Motor neuron (in vitro differentiated cells): ENCODE measurements at regions not wholly inside any gene's neighbourhood (a gene's known extent, or its start where the extent isn't known, plus 50 kb on each side); places are given as distances from the start of the nearest gene placed in this dataset.
A peak's percentile ranks its signal among the peaks of the same experiment; 100 is the strongest.

Experiments
- ATAC-seq, 8 experiments: fragments of 200-7000 bp; cut with Tn5 transposase; replicated peaks in 6 of 8; 2 replicates each; pipeline ENCODE4 v1.8.0; 2021; ENCODE audit warnings: mild to moderate bottlenecking in 8 of 8, moderate library complexity in 8 of 8
- H3K27ac ChIP-seq, 2 donors: fragments of 250-450 bp; sonication (Bioruptor Pico); 2 replicates each; pipeline ENCODE4 v1.9.0; 2021; ENCODE audit warnings: antibody characterized with exemption in 2 of 2, mild to moderate bottlenecking in 2 of 2, moderate library complexity in 1 of 2
- H3K4me1 ChIP-seq, 2 donors: fragments of 250-450 bp; sonication (Bioruptor Pico); replicated peaks in 1 of 2; 2 replicates each; pipeline ENCODE4 v1.6.1; 2021; ENCODE audit warnings: antibody characterized with exemption in 2 of 2, mild to moderate bottlenecking in 2 of 2, moderate library complexity in 1 of 2
- H3K4me3 ChIP-seq, 5 donors: fragments of 250-450 bp; sonication (Bioruptor Pico); 2 replicates each; pipeline ENCODE4 v1.9.0; 2021; ENCODE audit warnings: antibody characterized with exemption in 5 of 5, mild to moderate bottlenecking in 5 of 5, moderate library complexity in 4 of 5
- WGBS, 10 experiments: fragments of 450-650 bp; shearing (Covaris generic); methylation state at CpG; one replicate each; pipeline ENCODE4 v1.0.0; 2022; 5-methylcytosine and 5-hydroxymethylcytosine counted together
- in situ Hi-C, 9 experiments: fragments of 400-800 bp; cut with MboI; loops; one replicate each; pipeline ENCODE4 v1.15.0; 2021; ENCODE audit warnings: low sequenced_read_pairs in 9 of 9, low pct_unique_long_range_greater_than_20kb in 2 of 9; ENCODE audit not compliant: unreplicated experiment in 9 of 9

DNA sequence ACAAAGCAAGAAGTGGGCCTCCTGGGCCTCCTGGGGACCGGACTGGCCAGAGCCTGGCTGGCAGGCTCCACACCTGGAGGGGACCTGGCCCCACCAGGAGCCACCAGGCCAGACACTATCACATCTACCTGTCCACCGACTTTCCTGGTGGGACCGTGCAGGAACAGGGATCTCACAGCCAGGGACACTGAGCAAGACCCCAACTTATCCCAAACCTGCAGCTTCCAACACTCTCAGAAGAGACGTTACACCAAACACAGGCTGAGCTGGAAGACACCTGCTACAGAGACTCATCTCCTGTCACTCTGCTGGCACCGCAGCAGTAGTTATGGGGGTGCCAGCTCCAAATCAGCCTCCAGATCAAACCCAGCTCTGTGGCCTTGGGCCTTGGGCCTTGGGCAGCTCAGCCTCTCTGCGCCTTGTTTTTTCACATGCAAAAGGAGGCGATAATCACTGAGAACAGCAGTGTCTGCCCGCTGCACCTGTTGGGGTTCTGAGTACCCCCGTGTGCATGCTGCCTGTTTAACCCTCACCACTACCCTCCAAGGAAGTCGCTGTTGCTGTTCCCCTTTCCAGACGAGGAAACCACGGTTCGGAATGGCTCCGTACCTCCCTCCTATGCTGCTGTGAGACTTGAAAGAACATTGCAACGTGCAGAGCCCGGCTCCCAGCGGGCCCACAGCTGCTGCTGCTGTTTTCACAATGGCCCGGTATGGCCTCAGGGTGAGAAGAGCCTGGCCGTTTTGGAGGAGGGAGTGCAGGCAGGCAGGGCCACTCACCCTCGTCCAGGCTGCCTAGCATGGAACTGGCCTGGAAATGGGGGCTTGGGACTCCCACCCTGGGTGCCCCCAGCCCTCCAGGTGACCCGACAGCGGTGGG lies 69.6 kb downstream of the ADRA2C start:
- in situ Hi-C loops, result no loop called here
- peaks cover 14 to 29% of the 10 kb centered on the region in 2 donors for H3K4me1 ChIP-seq
- no peak overlapping the region for H3K27ac ChIP-seq
- WGBS, 10 experiments, result 0 to 62% (median 38%) methylated on average over 1 to 11 of the region's 22 CpGs; no CpG with 5 or more reads in 3 of the 10 experiments
- peak in 3 of 8 experiments; percentile 26 to 38 (median 31) for ATAC-seq
- H3K4me3 ChIP-seq, result no peak overlapping the region

DNA sequence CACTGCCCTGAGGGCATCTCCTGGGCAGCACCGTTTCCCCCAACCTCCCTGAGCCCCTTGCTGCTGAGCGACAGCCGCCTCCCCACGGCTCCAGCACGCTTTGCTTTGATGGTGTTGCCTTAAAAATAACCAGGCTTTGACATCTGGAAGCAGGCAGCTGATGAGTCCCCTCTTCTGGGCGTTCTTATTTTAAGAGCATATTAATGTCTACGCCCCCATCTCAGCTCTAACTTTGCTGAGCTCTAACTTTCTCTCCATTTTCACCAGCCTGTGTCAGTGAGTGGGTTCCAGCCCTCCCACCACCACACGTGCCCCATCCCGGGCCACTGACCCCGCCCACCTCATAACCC lies 70.2 kb downstream of the ADRA2C start:
- WGBS, 10 experiments, result 45 to 50% methylated on average over 4 to 5 of the region's 10 CpGs; no CpG with 5 or more reads in 8 of the 10 experiments
- H3K4me1 ChIP-seq, result peaks cover 14 to 26% of the 10 kb centered on the region in 2 donors
- ATAC-seq, result peak in 4 of 8 experiments; percentile 2 to 56 (median 22)
- in situ Hi-C loops, result no loop called here
- H3K4me3 ChIP-seq, result no peak overlapping the region
- H3K27ac ChIP-seq, result no peak overlapping the region

DNA sequence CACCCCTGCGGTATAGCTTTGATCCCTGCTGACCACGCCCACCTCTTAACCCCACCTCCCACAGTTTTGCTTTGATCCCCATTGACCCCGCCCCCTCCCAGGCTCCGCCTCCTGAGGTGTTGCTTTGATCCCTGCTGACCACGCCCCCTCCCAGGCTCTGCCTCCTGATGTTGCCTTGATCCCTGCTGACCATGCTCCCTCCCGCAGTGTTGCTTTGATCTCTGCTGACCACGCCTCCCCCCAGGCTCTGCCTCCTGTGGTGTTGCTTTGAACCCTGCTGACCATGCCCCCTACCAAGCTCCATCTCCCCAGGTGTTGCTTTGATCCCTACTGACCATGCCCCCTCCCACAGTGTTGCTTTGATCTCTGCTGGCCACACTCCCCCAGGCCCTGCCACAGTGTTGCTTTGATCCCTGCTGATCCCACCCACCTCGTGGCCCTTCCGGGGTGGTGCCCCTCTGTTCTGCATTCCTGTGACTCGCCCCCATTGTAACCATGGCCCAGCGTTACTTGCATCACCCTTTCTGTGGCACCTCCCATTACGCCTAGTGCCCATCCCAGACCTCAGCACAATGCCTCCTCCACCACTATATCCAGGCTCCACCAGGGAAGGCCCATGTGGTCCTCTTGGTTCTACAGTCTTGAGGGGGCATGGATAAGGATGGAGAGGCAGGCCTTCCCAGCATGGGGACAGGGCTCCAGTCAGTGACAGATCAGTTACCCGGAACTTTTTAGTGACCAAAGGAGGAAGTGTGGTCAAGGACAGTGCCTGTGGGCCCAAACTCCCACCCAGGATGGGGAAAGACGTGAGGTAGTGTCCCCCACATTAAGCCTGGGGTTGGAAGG lies 70.8 kb downstream of the ADRA2C start:
- peaks cover 14 to 26% of the 10 kb centered on the region in 2 donors for H3K4me1 ChIP-seq
- H3K27ac ChIP-seq, result no peak overlapping the region
- H3K4me3 ChIP-seq, result no peak overlapping the region
- ATAC-seq, result peak in 5 of 8 experiments; percentile 25 to 55 (median 40)
- in situ Hi-C loops, result no loop called here
- 0 to 60% (median 36%) methylated on average over 1 to 2 of the region's 14 CpGs; no CpG with 5 or more reads in 6 of the 10 experiments for WGBS, 10 experiments

DNA sequence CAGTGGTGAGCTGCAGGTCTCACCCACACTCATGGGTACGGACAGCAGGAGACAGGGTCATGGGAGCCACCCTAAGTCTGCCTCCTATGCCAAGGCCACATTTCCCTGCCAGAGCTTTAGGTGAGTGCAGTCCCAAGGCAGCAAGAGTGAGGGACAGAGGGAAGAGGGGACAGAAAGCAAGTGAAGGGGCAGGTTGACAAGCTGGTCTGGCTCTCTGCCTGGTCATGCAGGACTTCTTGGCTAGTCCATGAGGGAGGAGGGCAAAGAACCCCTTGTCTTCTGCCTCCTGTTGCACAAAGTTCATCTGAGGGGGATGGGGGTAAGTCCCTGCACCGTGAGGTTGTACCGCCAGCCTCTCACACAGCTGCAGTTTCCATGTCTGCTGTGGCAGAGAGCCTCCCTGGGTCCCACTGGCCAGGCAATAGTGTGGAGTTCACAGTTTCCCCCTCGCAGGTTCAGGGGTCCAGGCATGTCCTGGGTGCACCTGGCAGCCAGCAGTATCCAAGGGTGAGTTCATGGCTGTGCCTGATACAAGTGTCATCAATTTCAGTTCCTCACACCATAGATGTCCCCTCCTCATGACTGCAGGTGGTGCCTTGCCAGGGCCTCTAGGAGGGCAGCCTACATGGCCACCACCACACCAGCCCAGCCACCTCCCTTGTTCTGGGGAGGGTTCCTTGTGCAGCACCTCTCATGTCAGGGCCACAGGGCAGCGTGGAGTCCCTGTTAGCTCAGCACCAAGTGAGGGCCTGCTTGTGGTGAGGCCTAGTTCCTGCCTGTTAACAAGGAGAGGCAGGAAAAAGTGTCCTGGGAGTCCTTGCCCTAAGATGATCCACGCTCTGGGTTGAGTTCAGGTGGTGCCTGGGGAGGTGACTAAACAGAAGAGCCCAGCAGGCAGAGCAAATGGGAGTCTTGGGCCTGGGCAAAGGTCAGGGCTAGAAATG lies 72.5 kb downstream of the ADRA2C start:
- 52 to 100% (median 77%) methylated on average over 1 to 3 of the region's 6 CpGs; no CpG with 5 or more reads in 4 of the 10 experiments for WGBS, 10 experiments
- in situ Hi-C loops, result no loop called here
- no peak for ATAC-seq
- no peak overlapping the region for H3K27ac ChIP-seq
- H3K4me3 ChIP-seq, result no peak overlapping the region
- H3K4me1 ChIP-seq, result peaks cover 13 to 27% of the 10 kb centered on the region in 2 donors

DNA sequence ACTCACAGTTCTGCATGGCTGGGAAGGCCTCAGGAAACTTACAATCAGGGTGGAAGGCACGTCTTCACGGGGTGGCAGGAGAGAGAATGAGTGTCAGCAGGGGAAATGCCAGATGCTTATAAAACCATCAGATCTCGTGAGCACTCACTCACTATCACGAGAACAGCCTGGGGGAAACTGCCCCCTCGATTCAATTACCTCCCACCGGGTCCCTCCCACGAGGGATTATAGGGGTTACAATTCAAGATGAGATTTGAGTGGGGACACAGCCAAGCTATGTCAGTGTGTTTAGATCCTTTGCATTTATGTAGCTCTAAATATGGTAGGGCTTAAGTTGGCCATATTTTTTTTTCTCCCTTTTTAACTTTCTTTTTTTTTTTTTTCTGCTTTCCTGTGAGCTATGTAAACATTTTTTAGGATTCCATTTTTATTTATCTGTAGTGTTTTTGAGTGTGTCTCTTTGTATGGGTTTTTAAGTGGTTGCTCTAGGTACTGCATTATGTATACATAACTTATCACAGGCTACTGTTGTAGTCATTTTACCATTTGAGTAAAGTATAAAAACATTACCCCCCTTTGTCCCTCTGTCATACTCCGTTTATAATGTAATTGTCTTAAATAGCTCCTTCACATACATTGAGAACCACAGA lies 79.0 kb downstream of the ADRA2C start:
- H3K27ac ChIP-seq, result no peak overlapping the region
- H3K4me1 ChIP-seq, result peaks cover 0 to 2% of the 10 kb centered on the region in 2 donors
- 0 to 70% (median 38%) methylated on average over 1 to 8 of the region's 8 CpGs; no CpG with 5 or more reads in 1 of the 10 experiments for WGBS, 10 experiments
- in situ Hi-C loops, result no loop called here
- no peak overlapping the region for H3K4me3 ChIP-seq
- ATAC-seq, result no peak

DNA sequence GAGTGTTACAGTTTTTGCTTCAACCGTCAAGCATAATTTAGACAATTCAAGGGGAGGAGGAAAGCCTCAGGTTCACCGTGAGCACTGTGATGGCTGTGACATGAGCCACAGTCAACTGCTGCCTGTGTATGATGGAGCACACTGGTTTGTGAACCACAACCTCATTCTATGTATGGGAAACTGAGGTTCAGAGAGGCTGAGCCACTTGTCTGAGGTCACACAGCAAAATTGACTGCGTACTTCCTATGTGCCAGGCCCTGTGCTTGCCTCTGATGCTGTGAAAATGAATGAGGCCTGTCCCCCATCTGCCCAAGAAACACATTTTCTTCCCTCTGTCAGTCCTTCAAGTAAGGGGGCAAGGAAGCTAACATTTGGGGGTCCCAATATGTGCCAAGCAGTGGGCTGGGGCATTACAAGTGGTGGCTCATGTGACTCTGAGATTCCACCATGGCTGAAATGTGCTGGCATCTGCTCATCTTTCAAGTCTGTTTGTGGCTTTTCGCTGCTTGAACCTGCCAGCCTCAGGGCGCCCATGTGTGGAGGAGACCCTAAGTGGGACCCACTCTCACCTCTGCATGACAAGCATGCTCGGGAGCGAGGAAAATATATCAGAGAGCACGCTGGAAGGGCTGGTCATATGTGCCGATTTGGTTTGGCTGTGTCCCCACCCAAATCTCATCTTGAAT lies 79.7 kb downstream of the ADRA2C start:
- ATAC-seq, result no peak
- WGBS, 10 experiments, result 40 to 100% (median 74%) methylated on average over 1 to 6 of the region's 9 CpGs; no CpG with 5 or more reads in 4 of the 10 experiments
- no peak overlapping the region for H3K27ac ChIP-seq
- in situ Hi-C loops, result no loop called here
- H3K4me3 ChIP-seq, result no peak overlapping the region
- peaks cover 0 to 2% of the 10 kb centered on the region in 2 donors for H3K4me1 ChIP-seq

DNA sequence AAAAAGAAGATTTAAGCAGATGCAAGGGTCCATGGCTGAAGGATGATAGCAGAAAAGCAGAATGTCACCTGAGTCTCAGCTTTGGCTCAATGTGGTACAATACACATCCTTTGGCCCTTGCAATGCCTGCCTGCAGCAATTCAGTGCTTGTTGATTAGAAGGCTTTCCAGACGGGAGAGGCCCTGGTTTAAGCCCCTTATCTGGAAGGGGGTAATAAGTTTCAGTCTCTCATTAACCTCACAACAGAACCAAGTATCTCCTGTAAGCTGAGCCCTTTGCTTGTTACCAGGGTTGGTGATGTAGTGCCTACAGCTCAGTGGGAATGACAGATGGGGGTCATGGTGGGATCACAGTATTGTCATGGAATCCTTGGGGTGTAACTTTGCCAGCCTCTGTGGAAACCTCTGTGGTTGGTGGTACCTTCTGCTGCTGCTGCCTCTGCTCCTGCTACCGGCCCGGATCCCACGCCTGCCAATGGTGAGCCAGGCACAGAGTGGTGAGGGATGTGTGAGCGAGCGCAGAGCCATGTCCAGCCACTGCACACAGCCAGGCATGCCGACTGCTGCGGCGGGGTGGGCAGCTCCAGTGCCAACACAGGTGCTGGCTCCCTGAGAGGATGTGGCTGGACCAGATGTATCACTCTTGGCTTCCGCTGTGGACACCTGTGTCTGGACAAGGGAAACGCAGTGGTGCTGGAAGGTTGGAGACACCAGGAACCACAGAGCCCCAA lies 81.2 kb downstream of the ADRA2C start:
- Histone ChIP-seq H3K4me1 (peaks cover 1 to 5% of the 10 kb centered on the region in 2 donors), H3K4me3 (no peak overlapping the region), H3K27ac (no peak overlapping the region)
- 17 to 76% (median 53%) methylated on average over 1 to 10 of the region's 11 CpGs; no CpG with 5 or more reads in 6 of the 10 experiments for WGBS, 10 experiments
- no peak for ATAC-seq
- in situ Hi-C loops, result no loop called here

DNA sequence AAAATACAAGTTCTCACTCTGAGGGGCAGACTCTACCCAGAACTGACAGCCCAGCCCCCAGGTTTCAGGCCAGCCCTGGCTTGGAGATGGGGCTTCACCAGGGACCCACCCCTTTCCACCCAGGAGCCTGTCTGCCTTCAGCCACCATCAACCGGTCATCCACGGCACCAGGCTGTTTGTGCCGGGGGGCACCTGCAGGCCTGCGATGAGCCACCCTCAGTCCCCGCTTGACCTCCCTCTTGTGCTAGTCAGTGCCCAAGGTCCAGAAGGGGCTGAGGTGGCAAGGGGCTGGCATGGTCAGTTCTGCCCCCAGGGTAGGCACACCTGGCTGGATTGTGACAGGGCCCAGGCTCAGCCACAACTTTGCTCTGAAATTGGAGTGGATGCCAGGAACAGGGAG lies 82.1 kb downstream of the ADRA2C start:
- in situ Hi-C loops, result no loop called here
- Histone ChIP-seq H3K4me3 (no peak overlapping the region), H3K27ac (no peak overlapping the region), H3K4me1 (peaks cover 0 to 5% of the 10 kb centered on the region in 2 donors)
- 100% methylated on average over 1 of the region's 5 CpGs; no CpG with 5 or more reads in 8 of the 10 experiments for WGBS, 10 experiments
- ATAC-seq, result no peak

DNA sequence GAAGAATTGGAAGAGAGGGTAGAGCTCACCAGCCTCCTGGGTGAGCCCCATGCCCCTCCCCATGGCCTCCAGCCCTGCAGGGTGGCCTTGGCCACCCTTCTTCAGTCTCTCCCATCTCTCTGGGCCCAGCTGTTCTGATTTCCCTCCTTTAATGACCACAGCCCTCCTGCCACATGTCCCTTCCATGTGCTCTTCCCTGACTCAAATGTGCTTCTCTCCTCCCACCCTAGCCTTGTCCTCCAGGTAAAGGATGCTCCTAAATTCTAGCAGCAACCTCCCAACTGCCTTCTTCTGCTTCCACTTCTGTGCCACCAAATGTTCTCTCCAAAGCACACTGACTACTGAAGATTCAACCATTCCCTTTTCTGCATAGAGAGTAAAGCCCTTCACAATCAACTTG lies 83.0 kb downstream of the ADRA2C start:
- ATAC-seq, result no peak
- in situ Hi-C loops, result no loop called here
- no peak overlapping the region for H3K4me3 ChIP-seq
- no peak overlapping the region for H3K27ac ChIP-seq
- peaks cover 0 to 5% of the 10 kb centered on the region in 2 donors for H3K4me1 ChIP-seq

DNA sequence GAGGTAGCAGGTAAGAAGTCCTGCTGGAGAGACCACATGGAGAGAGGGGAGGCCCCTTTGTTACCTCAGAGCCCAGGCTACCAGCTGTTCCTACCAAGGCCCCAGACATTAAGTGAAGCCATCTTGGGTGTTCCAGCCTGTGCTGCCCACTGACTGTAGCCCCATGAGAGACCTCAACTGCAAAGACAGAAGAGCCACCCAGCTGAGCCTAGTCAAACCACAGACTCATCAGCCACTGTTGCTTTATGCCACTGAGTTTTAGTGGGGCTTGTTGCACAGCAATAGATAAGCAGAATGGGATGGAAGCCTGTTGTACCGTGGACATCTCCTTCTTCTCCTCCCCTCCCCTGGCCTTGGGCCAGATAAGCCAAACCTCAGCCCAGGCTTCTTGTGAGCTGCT lies 83.9 kb downstream of the ADRA2C start:
- Histone ChIP-seq H3K4me3 (no peak overlapping the region), H3K4me1 (peaks cover 0 to 5% of the 10 kb centered on the region in 2 donors), H3K27ac (no peak overlapping the region)
- in situ Hi-C loops, result no loop called here
- no peak for ATAC-seq
- 80 to 100% methylated on average over 1 of the region's 1 CpG; no CpG with 5 or more reads in 8 of the 10 experiments for WGBS, 10 experiments

DNA sequence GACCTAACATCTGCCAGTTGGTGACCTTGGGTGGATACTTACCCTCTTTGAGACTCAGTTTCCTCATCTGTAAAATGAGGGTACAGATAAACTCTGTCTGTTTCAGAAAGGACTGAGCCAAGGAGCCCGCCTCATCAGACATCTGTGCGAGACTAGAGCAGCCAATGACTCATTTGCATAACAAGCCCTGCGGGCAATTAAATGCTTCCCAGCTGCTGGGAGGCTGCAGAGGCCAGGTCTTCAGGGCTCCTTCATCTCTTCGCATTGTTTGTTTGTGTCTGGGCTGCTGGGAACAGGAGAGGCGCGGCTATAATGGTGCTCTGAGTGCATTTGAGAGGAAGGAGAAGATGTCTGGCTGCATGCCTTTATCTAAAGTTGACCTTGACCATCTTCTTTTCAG lies 85.0 kb downstream of the ADRA2C start:
- ATAC-seq, result peak; percentile 36 to 98 (median 62)
- Histone ChIP-seq H3K4me1 (peaks cover 0 to 5% of the 10 kb centered on the region in 2 donors), H3K27ac (no peak overlapping the region), H3K4me3 (no peak overlapping the region)
- WGBS, 10 experiments, result 0 to 20% (median 8%) methylated on average over 1 to 6 of the region's 6 CpGs; no CpG with 5 or more reads in 5 of the 10 experiments
- in situ Hi-C loops, result no loop called here
